Stimulated activated effector memory CD8-positive, alpha-beta T cell treated with anti-CD3 and anti-CD28 coated beads, Interleukin-12 subunit alpha, Interleukin-12 subunit beta, amount 100 ng/mL, for 72 hours (primary cell): ENCODE measurements at regions not wholly inside any gene's neighbourhood (a gene's known extent, or its start where the extent isn't known, plus 50 kb on each side); places are given as distances from the start of the nearest gene placed in this dataset.
"Not testable (repeated sequence)": the region's sequence is repeated elsewhere in the genome, so short reads cannot be mapped to it uniquely, and the experiment has no call there.

ENCODE experiments used
- ATAC-seq: fragments of 150-1000 bp; cut with Tn5 transposase; 2 replicates; pipeline ENCODE4 v1.10.0; 2021
- DNase-seq, 2 donors: peaks; one replicate each; pipeline ENCODE4 v3.0.0; 2021 to 2022; ENCODE audit warnings: low spot score in 2 of 2
- H3K27ac Mint-ChIP-seq: one replicate; pipeline ENCODE4 v1.8.0; 2022; ENCODE audit warnings: mild to moderate bottlenecking, mixed read lengths
- H3K36me3 Mint-ChIP-seq: one replicate; pipeline ENCODE4 v1.8.0; 2022; ENCODE audit warnings: mild to moderate bottlenecking, mixed read lengths
- H3K4me1 Mint-ChIP-seq: one replicate; pipeline ENCODE4 v1.8.0; 2022; ENCODE audit warnings: mixed read lengths
- H3K4me3 Mint-ChIP-seq: one replicate; pipeline ENCODE4 v1.8.0; 2022; ENCODE audit warnings: mild to moderate bottlenecking, mixed read lengths
- H3K9me3 Mint-ChIP-seq: one replicate; pipeline ENCODE4 v1.8.0; 2022; ENCODE audit warnings: mixed read lengths

DNA sequence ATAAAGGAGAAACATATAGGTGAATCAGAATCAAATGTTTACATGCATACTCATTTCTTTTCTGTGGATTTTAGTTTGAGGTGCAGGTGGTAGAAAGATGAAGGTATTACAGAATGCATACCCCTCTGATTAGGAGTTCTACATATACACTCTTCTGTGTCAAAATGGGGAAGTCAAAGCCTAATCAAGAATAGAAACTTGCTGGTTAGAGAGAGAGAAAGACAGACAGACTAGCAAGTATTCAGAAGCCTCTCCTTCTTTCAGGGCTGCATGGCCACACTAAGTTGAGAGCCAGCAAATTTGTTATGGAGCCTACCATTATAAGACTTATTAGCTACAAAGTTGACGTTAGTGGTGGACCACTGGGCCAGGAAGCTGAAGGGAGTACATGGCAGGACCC is 358.3 kb upstream of the EYS start:
- ATAC-seq (no peak), DNase-seq (no peak)
- no peak overlapping the region for H3K27ac Mint-ChIP-seq
- no peaks in the 10 kb centered on the region for H3K36me3 Mint-ChIP-seq
- H3K4me3 Mint-ChIP-seq, result no peak overlapping the region
- H3K4me1 Mint-ChIP-seq, result no peaks in the 10 kb centered on the region
- H3K9me3 Mint-ChIP-seq, result peaks cover 10% of the 10 kb centered on the region

DNA sequence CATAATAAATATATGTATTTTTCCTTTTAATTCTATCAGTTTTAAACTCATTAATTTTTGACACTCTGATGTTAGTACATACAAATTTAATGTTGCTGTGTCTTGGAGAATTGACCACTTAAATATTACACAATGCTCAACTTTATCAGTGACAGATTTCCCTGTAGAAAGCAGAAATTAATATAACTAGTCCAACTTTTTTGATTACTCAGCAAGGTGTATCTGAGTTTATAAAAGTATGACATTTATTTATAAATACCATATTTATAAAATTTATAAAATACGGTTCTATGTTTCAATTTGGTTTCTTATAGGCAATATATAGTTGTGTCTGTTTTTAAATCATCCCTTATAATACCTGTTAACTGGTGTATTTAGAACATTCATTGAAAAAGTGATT is 350.0 kb upstream of the EYS start:
- Mint-ChIP-seq H3K4me1 (no peaks in the 10 kb centered on the region), H3K36me3 (no peaks in the 10 kb centered on the region), H3K4me3 (no peak overlapping the region), H3K27ac (no peak overlapping the region), H3K9me3 (peaks cover 28% of the 10 kb centered on the region)
- DNase-seq (no peak), ATAC-seq (no peak)

DNA sequence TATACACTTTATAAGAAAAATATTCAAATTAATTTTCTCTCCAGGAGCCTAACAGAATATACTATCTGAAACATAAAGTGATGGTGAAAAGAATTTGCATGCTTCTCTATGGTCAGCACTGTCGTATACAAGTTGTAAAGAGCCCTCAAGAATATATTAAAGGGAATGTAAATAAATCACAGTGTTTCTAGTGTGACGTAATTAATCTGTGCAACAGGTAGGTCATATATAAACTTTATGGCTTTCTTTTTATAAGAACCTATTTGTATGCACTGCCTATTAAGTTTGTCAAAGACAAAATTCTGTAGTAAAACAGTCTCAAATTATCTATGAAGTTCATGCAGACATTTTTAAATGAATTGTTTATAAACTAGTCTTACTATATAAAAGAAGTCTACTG is 347.9 kb upstream of the EYS start:
- H3K36me3 Mint-ChIP-seq, result no peaks in the 10 kb centered on the region
- peaks cover 25% of the 10 kb centered on the region for H3K9me3 Mint-ChIP-seq
- no peak overlapping the region for H3K4me3 Mint-ChIP-seq
- ATAC-seq (no peak), DNase-seq (no peak)
- H3K27ac Mint-ChIP-seq, result no peak overlapping the region
- no peaks in the 10 kb centered on the region for H3K4me1 Mint-ChIP-seq

DNA sequence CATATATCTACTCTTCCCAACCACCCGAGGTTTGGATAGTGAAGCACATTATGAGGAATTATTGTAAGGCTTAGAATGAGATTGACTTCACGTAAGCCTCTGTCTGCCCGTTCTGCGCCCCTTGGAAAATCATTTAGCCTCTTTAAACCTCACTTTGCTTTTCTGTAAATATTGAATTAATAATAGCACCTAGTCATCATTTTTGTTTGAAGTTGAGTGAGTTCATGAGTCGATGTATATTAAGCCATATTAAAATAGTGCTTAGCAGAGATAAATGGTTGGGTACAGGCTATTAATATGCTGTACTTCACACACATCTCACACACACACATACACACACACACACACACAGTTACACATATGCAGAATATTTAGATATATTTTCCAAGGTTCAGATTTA is 344.8 kb upstream of the EYS start:
- Mint-ChIP-seq H3K4me3 (no peak overlapping the region), H3K36me3 (no peaks in the 10 kb centered on the region), H3K27ac (no peak overlapping the region), H3K9me3 (peaks cover 13% of the 10 kb centered on the region), H3K4me1 (no peaks in the 10 kb centered on the region)
- DNase-seq (no peak), ATAC-seq (no peak)

DNA sequence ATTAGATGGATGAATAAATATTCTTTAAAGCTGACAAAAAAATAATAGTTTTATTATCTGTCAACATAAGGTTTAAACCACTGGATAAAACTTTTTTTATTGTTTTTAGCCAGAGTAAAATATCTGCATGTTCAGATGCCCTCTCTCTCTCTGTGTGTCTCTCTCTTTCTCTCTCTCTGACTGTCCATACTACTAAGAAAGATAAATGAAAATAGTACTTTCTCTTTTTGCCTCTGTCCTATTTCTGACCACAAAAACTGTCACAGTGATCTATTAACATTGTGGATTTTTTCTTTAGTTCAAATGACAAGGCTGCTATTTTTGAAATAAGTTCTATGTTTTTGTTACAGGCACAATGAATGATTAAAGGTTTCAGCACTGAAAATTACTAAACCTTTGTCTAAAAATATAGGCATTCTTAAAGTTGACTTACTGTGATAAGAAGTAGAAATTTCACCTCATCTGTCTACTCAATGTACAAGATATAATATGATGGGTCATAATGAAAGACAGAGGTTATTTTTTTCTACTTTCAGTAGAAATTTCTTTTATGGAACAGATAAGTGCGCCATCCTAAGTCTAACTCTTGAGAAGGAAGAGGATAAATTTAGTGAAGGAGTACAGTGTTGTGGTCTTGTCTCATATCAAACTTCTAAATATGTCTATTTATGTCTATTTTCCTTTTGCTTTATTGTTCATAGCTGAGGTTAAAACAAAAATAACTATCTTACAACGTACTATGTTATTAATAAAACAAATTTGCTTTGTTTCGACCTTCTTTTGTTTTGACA is 341.9 kb upstream of the EYS start:
- Mint-ChIP-seq H3K27ac (no peak overlapping the region), H3K9me3 (peaks cover 8% of the 10 kb centered on the region), H3K36me3 (no peaks in the 10 kb centered on the region), H3K4me1 (no peaks in the 10 kb centered on the region), H3K4me3 (no peak overlapping the region)
- no peak for ATAC-seq
- no peak for DNase-seq

DNA sequence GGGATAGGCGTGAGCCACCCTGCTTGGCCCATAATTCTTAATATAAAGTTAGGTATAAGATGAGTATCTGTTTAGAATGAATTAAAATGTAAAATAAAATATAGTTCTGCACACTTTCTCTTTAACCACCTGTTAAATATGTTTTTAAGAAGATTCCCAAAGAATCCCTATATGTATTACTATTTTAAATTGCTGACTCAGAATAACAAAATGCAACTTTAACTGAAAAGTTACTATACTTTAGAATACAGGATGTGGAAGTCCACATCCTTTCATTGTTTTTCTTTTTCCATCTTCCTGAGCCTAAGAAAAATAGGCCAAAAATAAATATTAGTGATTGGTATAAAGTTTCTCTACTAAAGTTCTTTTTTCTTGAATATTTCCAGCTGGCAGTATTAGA is 325.6 kb upstream of the EYS start:
- Mint-ChIP-seq H3K9me3 (peaks cover 20% of the 10 kb centered on the region), H3K36me3 (no peaks in the 10 kb centered on the region), H3K27ac (no peak overlapping the region), H3K4me1 (no peaks in the 10 kb centered on the region), H3K4me3 (no peak overlapping the region)
- DNase-seq, result no peak
- ATAC-seq, result no peak

DNA sequence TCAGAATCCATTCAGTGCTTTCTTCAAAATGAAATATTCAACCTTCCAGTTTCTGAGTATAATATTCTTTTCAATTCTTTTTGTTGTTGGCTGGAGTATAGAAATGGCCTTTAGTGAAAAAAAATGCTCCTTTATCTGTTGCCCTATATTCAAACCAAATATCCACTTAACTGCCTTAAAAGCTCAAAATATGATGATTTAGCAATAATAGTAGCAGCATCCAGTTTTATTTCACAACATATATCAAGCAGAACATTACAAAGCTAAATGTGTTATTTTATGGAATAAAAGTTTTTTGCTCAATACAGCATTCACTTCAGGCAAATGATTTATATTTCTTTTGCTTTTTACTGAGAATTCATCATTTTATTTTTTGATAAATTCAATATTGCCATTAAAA is 322.4 kb upstream of the EYS start:
- peaks cover 9% of the 10 kb centered on the region for H3K9me3 Mint-ChIP-seq
- H3K4me3 Mint-ChIP-seq, result no peak overlapping the region
- H3K27ac Mint-ChIP-seq, result no peak overlapping the region
- DNase-seq, result no peak
- no peaks in the 10 kb centered on the region for H3K4me1 Mint-ChIP-seq
- no peak for ATAC-seq
- no peaks in the 10 kb centered on the region for H3K36me3 Mint-ChIP-seq

DNA sequence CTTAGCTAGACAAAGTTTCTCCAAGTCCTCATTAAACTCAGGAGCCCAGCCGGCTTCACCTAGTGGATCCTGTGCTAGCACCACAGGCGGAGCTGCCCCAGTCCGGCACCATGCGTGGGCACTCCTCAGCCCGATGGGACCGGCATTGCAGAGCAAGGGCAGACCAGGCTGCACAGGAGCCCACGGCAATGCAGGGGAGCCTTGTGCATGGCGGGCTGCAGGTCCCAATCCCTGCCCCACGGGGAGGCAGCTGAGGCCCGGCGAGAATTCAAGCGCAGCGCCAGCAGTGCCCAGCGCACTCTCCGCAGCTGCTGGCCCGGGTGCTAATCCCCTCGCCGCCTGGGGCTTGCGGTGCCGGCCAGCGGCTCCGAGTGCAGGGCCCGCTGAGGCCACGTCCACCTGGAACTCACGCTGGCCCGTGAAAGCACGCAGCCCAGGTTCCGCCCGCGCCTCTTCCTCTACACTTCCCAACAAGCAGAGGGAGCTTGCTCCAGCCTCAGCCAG is 292.3 kb upstream of the EYS start:
- Mint-ChIP-seq H3K36me3 (no peaks in the 10 kb centered on the region), H3K4me1 (no peaks in the 10 kb centered on the region), H3K27ac (no peak overlapping the region), H3K9me3 (peaks cover 7% of the 10 kb centered on the region), H3K4me3 (no peak overlapping the region)
- ATAC-seq, result no peak
- no peak for DNase-seq

DNA sequence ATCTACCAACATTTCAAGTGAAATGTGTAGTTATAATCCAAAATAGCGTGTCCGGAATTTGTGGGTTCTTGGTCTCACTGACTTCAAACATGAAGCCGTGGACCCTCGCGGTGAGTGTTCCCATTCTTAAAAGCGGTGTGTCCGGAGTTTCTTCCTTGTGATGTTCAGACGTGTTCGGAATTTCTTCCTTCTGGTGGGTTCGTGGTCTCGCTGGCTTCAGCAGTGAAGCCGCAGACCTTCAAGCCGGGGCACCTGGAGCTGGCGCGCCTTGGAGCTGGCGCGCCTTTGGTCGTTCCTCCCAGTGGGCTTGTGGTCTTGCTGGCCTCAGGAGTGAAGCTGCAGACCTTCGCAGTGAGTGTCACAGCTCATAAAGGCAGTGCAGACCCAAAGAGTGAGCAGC is 291.5 kb upstream of the EYS start:
- ATAC-seq (no peak), DNase-seq (no peak)
- Mint-ChIP-seq H3K4me3 (no peak overlapping the region), H3K27ac (no peak overlapping the region), H3K9me3 (peaks cover 7% of the 10 kb centered on the region), H3K4me1 (no peaks in the 10 kb centered on the region), H3K36me3 (no peaks in the 10 kb centered on the region)

DNA sequence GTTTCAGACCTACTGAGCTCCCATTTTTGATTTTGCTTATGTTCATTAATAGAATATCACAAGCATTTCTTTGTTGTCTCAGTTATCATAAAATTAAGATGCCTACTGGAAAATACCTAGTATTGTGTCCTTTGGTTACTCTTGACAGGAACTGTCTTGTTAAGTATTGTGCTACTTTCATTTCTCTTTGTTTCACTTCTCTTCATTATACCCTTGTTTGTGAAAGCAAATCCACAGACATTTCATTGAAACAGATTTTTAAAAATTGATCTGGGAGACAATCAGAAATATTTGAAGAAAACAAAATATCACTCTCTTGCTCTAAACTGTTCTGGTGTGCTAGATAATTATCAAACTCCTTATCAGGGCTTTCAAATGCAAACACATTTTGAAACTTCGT is 290.5 kb upstream of the EYS start:
- Mint-ChIP-seq H3K4me3 (no peak overlapping the region), H3K27ac (no peak overlapping the region), H3K36me3 (no peaks in the 10 kb centered on the region), H3K9me3 (peaks cover 7% of the 10 kb centered on the region), H3K4me1 (no peaks in the 10 kb centered on the region)
- ATAC-seq (no peak), DNase-seq (no peak)

DNA sequence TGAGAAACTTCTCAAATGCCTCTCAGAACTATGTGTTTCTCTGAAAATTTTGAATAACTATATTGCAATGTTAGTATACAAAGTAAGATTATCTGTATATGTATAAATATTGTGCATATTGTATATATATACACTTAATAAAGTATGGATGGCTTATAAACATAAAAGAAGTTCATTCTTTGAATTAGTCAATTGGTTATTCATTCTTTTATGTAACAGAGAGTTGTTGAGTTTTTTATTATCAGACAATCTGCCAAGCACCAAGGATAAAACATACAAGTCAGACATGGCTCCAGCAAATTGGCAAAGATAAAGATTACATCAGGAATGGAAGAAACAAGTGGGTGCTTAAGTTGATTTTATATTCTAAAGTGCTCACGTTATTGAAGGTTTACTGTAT is 289.1 kb upstream of the EYS start:
- Mint-ChIP-seq H3K27ac (no peak overlapping the region), H3K9me3 (peaks cover 10% of the 10 kb centered on the region), H3K4me3 (no peak overlapping the region), H3K4me1 (no peaks in the 10 kb centered on the region), H3K36me3 (no peaks in the 10 kb centered on the region)
- DNase-seq (no peak), ATAC-seq (no peak)

DNA sequence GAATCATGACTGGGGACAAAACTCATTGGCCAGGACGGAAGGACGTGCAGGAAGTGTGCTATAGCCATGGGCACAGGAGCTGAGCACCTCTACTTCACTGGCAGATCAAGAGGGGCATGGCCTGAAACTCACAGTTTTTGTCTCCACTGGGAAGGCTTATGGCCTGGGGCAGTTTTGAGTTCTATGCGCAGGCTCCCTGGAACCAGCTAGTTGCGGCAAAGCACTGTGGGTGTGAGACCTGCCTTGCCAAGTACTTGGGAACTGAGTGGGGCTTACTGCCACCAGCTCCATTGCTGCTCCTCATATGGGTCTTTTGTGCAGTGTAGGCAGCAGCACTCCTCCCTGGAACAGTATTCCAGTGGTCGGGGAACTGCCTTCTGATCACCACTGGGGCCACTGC is 282.6 kb upstream of the EYS start:
- ATAC-seq (no peak), DNase-seq (no peak)
- no peaks in the 10 kb centered on the region for H3K4me1 Mint-ChIP-seq
- no peak overlapping the region for H3K4me3 Mint-ChIP-seq
- no peaks in the 10 kb centered on the region for H3K36me3 Mint-ChIP-seq
- peaks cover 22% of the 10 kb centered on the region for H3K9me3 Mint-ChIP-seq
- H3K27ac Mint-ChIP-seq, result no peak overlapping the region

DNA sequence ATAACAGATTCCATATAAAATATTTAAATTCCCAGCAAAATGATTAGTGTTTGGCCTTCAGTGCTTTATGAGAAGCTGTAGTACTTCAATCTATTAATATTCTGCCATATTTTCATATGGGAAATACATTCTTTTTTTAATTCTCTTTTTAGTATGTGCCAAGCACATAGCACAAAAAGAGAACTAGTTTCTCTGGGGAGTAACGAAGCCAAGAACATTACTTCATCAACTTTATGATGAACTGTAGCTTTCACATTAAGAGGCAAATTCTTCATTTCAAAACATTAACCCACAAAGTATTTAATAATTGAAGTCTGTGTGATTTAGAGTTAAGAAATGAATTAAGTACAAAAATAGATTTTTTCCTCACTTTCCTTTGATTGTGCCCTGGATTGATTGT is 281.0 kb upstream of the EYS start:
- no peaks in the 10 kb centered on the region for H3K36me3 Mint-ChIP-seq
- ATAC-seq (no peak), DNase-seq (no peak)
- H3K27ac Mint-ChIP-seq, result no peak overlapping the region
- no peaks in the 10 kb centered on the region for H3K4me1 Mint-ChIP-seq
- peaks cover 25% of the 10 kb centered on the region for H3K9me3 Mint-ChIP-seq
- H3K4me3 Mint-ChIP-seq, result no peak overlapping the region

DNA sequence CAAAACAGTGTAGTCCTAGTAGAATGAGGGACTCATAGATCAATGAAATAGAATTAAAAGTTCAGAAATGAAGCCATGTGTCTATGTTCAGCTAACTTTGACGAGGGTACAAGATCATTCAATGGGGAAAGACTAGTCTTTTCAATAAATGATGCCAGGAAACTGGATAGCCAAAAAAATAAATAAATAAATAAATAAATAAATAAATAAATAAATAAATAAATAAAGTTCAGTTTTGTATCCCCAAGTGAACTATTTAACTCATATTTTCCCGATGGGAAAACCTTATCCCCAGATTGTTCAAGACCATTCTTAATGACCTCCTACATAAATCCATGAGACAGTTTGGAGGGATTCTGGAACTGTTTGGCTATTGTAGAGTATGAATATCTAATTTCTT is 277.1 kb upstream of the EYS start:
- Mint-ChIP-seq H3K4me1 (no peaks in the 10 kb centered on the region), H3K27ac (no peak overlapping the region), H3K9me3 (peaks cover 28% of the 10 kb centered on the region), H3K4me3 (no peak overlapping the region), H3K36me3 (no peaks in the 10 kb centered on the region)
- no peak for DNase-seq
- no peak for ATAC-seq

DNA sequence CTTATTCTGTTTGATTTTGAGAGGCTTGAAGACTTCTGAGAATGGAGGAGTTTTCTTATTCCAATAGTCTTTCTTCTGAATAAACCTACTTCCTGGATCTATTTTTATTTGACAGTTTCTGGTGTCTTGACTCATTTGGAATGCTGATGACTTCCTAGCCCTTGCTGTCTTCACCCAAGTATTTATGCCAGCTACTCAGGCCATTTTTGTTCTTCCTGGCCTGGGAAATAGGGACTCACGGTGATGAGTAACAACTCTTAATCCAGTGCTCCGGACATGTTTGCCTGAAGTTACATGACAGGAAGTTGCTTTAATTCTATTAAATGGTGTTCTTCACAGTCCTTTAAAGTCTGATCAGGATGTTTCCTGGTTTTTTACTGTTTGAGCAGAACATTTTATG is 272.1 kb upstream of the EYS start:
- H3K36me3 Mint-ChIP-seq, result no peaks in the 10 kb centered on the region
- H3K4me1 Mint-ChIP-seq, result no peaks in the 10 kb centered on the region
- H3K4me3 Mint-ChIP-seq, result no peak overlapping the region
- ATAC-seq (no peak), DNase-seq (no peak)
- H3K9me3 Mint-ChIP-seq, result peaks cover 10% of the 10 kb centered on the region
- H3K27ac Mint-ChIP-seq, result no peak overlapping the region

DNA sequence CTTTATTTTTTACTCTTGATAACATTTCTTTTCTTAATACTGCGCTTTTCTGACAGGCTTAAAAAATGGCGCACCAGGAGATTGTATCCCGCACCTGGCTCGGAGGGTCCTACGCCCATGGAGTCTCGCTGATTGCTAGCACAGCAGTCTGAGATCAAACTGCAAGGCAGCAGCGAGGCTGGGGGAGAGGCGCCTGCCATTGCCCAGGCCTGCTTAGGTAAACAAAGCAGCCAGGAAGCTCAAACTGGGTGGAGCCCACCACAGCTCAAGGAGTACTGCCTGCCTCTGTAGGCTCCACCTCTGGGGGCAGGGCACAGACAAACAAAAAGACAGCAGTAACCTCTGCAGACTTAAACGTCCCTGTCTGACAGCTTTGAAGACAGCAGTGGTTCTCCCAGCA is 264.2 kb upstream of the EYS start:
- not testable (repeated sequence) for H3K4me1 Mint-ChIP-seq, H3K9me3 Mint-ChIP-seq, H3K27ac Mint-ChIP-seq, H3K36me3 Mint-ChIP-seq, H3K4me3 Mint-ChIP-seq, DNase-seq, ATAC-seq

DNA sequence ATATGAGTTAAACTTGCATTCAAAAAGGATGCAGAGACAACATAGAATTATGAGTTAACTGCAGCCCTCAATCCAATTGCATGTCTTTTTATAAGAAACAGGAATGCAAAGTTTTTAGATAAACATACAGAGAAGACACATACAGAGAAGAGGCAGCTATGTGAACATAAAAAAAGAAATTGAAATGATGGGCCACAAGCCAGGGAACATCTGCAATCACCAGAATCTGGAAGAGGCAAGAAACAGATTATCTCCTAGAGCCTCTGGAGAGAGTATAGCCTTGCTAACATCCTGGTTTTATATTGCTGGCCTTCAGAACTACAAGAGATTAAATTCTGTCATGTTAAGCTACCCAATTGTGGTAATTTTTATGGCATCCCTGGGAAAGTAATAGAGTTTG is 257.2 kb upstream of the EYS start:
- ATAC-seq (no peak), DNase-seq (no peak)
- H3K36me3 Mint-ChIP-seq, result no peaks in the 10 kb centered on the region
- no peak overlapping the region for H3K27ac Mint-ChIP-seq
- H3K4me1 Mint-ChIP-seq, result no peaks in the 10 kb centered on the region
- H3K9me3 Mint-ChIP-seq, result peaks cover 22% of the 10 kb centered on the region
- no peak overlapping the region for H3K4me3 Mint-ChIP-seq
